HG03520 (cell line): ENCODE measurements at regions not wholly inside any gene's neighbourhood (a gene's known extent, or its start where the extent isn't known, plus 50 kb on each side); places are given as distances from the start of the nearest gene placed in this dataset.

Experiments used
- ATAC-seq: cut with Tn5 transposase; IDR thresholded peaks from one replicate; pipeline ENCODE4 v1.9.1; 2021; ENCODE audit warnings: mild to moderate bottlenecking, moderate library complexity; ENCODE audit not compliant: unreplicated experiment

DNA sequence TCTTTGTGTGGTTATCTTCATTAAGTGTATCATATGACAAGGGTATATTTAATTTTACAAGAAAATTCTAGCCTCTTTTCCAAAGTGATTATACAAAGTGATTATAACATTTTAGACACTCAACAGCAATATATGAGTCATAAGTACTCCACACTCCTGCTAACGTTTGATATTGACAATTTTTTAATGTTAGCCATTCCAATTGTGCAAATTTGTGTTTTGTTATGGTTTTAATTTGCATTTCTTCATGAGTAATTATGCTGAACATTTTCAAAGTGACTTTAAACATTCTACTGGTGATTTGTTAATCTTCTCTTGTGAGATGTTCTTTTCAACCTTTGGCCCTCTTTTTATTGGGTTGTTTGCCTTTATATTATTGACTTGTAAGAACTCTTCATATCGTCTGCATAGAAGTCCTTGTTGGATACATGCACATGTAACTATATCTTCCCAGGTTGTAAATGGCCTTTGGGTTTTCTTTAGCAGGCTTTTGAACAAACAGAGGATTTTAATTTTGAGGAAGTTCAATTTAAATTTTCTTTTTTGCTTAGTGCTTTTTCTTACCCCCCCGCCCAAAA is 771.6 kb upstream of the ZNF608 start:
- no peak for ATAC-seq

DNA sequence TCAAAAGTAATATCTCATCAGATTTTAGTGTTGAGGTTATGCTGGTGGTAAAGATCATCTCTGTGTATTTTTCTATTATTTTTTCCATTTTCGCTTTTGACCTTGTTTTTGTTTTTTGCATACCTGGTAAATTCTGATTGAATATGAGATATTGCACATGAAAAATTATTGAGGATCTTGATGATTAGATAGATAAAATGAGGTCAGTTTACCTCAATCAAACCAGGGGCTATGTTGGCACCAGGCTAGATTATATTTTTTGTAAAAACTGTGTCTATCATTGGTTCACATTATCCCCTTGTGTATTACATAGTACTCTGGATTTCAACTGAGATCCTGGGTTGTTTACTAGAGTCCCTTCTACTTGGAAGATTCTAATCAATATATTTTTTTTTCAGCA is 774.9 kb upstream of the ZNF608 start:
- no peak for ATAC-seq

DNA sequence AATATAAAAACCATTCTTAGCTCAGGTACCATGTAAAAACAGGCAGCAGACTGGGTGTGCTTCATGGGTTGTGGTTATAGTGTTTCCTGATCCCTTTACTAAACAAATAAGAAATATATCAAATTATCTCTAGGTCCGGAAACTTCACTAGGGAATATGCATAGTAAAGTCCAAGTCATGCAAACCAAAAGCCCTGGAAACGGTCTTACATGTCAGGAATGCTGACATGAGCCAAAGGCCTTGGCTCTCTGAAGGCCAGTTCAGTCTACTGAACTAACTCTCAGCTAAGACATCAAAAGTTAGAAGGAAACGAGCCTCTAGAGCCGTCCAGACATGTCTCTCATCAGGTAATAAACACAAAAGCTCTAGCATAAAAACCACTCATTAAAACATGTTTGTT is 778.9 kb upstream of the ZNF608 start:
- no peak for ATAC-seq

DNA sequence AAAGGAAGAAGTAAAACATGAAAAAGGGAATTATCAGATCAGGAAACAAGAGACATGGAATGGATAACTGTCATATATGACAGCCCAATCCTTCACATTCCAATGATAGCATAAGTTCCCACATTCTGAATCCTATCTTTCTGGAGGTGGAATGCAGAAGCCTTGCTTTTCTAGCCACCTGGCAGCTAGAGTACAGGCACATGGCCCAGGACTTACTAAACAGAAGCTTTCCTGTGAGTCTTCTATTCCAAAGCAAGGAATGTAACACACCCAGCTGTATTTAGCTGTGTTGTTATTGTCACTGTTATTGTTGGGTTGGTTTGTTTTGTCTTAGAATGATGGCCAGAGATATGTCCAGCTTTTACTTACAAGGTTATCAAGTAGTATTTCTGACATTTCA is 780.5 kb upstream of the ZNF608 start:
- no peak for ATAC-seq

DNA sequence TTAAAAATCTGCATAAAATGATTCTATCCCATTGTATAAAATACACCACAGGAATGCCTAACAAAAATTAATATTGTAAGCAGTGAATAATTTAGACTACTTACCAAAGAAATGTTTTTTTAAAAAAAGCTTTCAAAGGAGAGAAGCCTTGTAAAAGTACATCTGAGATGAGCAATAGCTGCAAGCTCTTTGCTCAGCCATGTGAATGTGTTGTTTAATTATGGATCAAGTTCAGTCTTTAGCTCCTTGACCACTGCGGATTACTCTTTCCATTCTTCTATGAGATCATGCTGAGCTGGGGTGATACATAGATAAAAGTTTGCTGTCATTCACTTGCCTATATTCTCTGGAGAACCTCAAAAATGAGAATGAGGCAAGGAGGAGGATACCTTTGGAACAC is 782.4 kb upstream of the ZNF608 start:
- no peak for ATAC-seq

DNA sequence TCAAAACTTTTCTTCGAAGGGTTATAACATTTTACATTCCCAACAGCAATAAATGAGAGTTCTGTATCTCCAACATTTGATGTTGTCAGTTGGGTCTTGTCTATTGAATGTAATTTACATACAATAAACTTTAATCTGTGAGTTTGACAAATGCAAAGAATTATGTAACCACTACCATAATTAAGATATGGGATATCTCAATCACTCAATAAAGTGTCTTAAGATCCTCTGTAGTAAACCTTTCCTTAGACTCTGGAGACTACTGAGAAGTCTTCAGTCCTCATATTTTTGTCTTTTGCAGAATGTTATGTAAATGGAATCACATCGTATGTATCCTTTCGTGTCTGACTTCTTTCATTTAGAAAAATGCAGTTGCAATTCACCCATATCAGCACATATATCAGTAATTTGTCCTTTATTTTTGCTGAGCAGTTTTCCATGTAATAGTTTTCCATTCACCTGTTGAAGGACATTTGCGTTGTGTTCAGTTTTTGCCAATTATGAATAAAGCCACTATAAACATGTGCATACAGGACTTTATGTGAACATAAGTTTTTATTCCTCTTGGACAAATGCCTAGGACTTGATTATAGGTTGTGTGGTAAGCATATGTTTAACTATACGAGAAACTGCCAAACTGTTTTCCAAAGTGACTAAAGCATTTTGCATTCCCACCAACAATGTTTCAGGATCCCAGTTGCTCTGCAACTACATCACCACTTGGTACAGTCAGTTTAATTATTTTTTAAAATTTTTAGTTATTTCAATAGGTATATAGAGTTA is 784.6 kb upstream of the ZNF608 start:
- ATAC-seq = no peak

DNA sequence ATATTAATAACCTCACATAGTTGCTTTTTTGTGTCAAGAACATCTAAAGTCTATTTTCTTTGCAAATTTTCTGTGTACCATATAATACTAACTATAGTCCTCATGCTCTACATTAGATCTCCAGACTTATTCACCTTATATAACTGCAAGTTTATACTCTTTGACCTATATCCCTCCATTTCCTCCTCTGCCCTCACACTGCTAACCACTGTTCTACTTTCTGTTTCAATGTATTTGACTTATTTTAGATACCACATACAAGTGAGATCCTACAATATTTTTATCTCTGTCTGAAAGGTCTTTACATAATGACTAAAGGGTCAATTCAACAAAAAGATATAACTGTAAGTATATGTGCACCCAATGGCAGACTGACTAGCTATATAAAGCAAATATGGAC is 789.7 kb upstream of the ZNF608 start:
- peak; percentile 80 for ATAC-seq

DNA sequence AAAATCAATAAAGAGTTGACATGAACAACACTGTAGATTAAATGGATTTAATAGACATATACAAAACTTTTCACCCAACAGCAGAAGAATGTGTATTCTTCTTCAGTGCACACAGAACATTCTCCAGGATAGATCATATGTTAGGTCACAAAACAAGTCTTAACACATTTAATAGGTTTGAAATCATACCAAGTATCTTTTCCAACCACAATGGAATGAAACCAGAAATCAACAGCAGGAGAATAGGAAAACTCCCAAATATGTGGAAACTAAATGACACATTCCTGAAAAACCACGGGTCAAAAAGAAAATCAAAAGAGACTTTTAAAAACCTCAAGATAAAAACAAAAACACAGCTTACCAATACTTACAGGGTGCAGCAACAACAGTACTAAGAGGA is 790.1 kb upstream of the ZNF608 start:
- ATAC-seq = no peak

DNA sequence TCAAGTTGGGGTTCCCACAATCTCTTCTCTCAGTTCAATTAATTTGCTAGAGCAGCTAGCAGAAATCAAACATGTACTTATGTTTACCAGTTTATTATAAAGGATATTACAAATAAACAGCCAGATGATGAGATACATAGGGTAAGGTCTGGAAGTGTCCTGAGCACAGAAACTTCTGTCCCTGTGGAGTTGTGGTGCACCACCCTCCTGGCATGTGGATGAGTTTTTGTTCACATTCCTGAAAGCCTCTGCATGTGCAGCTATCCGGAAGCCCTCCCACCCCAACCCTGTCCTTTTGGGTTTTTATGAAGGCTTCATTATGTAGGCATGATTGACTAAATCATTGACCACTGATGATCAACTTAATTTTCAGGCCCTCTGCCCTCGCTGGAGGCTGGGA is 791.2 kb upstream of the ZNF608 start:
- ATAC-seq = no peak

DNA sequence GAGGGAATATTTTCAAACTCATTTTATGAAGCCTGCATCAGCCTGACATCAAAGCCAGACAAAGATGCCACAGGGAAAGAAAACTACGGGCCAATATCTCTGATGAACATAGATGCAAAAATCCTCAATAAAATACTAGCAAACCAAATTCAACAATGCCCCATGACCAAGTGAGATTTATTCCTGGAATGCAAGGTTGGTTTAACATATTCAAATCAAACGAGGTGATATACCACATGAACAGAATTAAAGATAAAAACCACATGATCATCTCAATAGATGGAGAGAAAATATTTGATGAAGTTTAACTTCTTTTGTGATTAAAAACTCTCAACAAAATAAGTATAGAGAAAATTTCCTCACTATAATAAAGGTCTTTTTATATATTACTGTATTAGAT is 792.0 kb upstream of the ZNF608 start:
- ATAC-seq = no peak

DNA sequence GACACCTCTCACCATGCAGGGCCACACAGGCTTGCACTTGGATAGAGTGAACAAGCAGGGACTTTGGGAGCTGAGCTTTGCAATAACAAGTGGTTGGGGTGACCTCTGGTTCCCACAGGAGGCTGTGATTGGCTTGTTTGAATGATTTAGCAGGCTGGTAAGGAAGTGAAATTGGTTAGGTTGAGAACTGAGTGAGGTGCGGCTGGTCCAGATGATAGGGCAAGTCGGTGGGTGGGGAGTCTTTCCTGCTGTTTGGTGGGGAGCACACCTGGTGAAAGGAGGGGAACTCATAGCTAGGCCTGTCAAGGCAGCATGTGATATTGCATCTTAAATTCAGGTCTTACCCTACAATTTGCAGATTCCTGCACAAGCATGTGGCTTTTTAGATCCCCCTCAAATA is 794.6 kb upstream of the ZNF608 start:
- ATAC-seq = no peak

DNA sequence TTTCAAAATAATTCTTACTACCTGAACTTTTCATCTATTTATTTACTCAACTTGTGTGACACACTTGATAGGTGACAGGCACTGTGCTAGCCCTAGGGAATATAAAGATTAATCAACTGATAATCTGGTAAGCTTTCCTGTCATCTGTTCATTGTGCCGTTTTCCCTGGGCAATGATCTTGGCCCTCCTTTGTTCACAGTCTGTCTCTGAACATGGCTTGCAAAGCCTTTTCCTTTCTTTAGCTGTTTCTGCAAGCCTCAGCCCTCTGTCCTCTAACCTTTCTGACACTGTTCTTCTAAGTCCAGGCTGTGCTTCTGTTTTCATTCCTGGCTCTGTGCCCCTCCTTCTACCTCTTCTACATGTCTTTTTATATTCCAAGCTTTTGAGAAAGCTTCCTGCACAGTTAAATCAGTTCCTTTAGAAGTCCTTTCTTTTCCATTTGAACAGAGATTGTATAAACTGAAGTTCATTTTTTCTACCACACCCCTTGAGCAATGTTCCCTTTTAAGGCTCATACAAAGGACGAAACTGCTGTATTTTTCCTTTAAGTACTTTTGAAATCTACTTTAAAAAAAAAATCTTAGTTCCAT is 803.0 kb upstream of the ZNF608 start:
- ATAC-seq = no peak

DNA sequence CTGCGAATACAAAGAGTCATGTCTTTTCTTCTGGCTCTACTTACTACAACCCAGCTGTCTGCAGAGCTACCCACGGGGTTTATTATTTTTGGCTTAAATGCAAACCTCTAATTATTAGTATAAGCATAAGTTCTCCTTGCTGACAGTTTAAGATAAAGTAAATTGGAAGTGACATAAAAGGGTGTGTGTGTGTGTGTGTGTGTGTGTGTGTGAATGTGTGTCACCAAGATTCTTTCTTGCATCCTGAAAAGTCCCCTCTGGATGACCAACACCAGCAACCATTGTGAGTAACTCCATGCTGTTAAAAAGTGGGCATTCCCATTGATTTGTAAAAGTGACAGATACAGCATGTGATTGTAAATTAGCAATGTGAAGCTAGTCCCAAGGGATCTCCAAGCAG is 803.8 kb upstream of the ZNF608 start:
- no peak for ATAC-seq

DNA sequence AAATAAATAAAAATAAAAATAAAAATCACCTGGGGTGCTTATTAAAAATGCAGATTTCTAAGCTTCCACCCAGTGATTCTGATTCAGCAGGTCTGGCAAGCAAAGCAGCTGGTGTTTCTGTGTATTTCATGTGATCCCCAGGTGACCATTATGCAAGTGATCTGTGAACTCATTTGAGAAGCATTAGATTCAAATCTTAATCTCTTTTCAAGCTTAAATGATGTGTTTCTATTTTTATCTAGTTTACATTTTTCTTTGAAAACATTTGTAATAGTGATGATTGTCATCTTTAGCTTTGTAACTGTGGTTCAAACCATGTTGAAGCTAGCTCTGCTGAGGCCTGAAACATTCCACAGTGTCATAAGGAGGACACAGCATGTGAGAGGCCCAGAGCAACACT is 804.8 kb upstream of the ZNF608 start:
- no peak for ATAC-seq

DNA sequence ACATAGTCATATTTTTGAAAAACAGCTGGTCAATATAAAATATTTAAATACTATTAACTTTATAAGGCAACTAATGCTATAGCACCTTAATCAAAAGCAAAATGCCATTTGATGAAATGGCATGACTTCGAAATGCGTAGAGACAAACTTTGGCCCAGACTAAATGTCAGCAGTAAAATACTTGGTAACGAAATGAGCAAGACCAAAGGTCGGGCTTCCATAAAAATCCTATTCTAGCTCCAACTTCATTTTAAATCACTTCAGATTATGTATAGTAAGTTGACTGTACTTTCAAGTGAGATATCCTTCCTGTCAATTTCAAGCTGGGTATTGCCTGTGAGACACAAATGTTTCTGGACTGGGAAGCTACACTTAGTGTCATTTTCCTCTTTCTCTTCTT is 805.4 kb upstream of the ZNF608 start:
- ATAC-seq = no peak

DNA sequence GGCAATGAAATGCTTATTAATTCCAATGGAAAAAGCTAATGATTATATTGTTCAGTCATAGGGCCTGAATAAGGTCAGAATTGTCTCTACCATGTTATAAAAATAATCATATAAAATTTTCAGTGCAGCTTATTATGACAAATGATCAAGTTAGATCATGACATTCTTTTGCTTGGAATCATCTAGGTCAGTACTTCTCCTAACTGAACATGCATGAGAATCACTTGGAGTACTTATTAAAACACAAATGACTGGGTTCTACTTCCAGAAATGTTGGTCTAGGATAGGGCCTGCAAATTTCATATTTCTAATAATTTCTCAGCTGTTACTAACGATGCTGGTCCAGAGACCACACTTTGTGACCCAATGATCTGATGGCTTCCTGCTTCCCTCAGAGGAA is 806.0 kb upstream of the ZNF608 start:
- ATAC-seq = no peak

DNA sequence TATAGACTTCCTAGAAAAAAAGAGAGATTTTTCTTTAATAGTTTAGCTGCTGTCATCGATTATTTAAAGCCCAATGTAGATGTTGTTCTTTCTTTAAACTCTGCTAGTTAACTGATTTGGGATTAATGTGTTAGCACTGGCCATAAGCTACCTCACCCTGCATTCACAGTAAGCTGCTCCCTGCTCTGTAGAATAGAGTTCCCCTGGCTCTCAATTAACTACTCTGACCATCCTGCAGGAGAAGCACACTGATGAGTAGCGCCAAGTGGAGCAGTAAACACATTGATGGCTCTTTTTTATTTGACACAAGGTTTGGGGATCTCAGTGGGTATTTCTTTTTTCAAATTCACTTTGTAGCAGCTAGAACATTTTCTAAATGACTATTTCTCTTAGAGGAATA is 807.9 kb upstream of the ZNF608 start:
- no peak for ATAC-seq

DNA sequence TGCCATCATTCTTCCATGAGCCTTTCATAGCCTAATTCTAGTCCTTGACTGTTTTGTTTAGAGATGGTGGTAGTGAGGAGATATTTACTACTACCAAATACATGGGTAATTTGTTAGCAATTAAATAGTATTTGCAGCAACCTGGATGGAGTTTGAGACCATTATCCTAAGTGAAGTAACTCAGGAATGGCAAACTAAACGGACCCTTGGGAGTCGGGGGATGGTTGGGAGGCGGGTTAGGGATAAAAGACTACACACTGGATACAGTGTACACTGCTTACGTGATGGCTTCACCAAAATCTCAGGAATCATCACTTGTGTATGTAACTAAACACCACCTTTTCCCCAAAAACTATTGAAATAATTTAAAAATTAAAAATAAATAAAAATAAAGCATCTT is 809.2 kb upstream of the ZNF608 start:
- ATAC-seq = no peak

DNA sequence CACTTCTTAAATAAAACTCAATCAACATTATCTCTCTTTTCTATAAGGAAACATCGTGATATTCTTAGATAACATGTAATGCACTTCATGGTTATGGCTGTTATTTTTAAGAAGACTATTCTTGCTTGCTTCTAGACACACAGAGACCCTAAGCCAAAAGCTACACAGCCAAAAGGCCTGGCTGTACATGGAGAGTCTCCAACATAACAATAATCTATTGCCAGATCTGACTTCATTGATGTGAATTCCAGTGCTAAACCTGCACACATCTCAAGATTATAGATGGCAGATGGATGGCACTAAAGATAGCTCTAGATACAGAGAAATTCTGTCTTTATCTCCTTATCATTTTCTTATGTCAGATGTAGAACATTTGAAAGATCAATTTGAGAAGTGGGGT is 811.6 kb upstream of the ZNF608 start:
- no peak for ATAC-seq

DNA sequence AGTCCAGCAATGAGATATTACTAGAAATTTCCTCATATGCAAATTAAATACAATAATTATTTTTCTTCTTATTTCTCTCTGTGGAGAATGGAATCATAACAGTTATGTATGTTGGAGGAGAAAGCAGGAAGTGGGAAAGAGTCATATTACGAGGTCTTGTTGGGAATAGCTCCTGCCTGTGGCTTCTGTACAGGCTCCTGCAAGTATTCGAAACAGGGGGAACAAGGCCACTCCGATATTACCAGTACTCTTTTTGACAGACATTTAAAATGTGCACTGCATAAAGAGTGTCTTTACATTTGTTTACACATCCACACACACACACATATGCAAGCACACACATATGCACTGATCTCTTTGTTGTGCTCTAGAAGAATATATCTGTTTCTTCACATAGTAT is 812.0 kb upstream of the ZNF608 start:
- ATAC-seq = no peak

DNA sequence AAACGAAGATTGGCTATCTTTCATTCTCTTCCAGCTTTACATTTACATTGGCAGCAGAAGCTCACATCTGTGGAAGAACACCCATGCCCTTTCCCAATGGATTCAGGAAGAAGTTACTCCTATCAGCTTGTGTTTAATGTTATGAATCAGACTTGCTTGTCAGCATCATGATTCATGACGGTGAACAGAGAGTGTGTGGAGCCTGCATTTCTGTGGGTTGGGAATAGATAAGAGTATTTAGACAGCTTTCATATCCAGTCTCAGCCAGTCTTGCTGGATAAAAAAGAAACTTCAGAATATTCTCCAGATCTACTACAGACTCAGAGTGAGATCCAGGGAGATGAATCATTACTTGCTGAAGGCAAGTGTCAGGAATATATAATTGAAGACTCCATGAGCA is 812.9 kb upstream of the ZNF608 start:
- ATAC-seq = no peak

DNA sequence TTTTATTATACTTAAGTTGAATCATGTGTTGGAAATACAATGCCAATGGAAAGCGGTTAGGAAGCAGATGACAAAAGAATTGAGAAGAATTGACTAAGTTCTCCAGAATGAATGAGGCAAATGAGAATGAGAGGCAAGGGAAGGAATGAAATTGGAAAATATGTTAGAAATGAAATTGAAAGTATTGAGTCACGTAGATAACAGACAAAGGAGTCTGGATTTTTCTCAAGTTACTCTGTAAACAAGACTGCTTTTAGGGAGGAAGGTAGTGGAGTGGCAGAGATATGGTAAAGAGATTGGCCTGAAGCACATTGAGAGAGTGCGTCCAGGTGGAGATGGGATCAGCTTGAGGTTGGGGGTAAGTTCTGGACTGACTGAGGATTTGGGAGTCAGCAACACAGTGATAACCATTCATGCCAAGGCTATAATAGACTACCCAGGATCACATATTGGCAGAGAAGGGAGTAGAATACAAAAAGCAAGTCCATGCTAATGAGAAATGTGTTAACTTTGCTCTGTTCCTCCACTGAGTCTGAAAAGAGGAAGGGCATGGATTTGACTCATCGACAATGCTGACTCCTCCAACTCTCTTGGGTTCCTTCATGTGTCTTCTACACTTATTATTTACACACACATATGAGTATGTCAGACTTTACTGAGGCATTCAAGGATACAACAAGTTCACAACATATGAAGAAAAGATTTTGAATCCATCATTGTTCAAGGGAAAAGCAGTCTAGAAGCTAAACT is 814.2 kb upstream of the ZNF608 start:
- no peak for ATAC-seq
